Esophagus squamous epithelium (tissue), 5 donors: ENCODE measurements at regions not wholly inside any gene's neighbourhood (a gene's known extent, or its start where the extent isn't known, plus 50 kb on each side); places are given as distances from the start of the nearest gene placed in this dataset.
"Not testable (repeated sequence)": the region's sequence is repeated elsewhere in the genome, so short reads cannot be mapped to it uniquely, and the experiment has no call there.

Source experiments
- DNase-seq: peaks from one replicate; lab custom pipeline; 2025; lab: John Stamatoyannopoulos, UW
- H3K27ac ChIP-seq, 4 donors: fragments of 200-600 bp; sonication (generic); one replicate each; pipeline ENCODE4 v1.5.1; 2016 to 2019; ENCODE audit warnings: mild to moderate bottlenecking in 1 of 4
- H3K27me3 ChIP-seq, 4 donors: fragments of 200-600 bp; sonication (generic); 1 replicate in 3 of 4; 2 replicates in 1 of 4; pipeline versions ENCODE4 v1.5.1 to v1.6.0; 2017 to 2021; ENCODE audit warnings: antibody characterized with exemption in 1 of 4
- H3K36me3 ChIP-seq, 3 donors: fragments of 200-600 bp; sonication (generic); one replicate each; pipeline ENCODE4 v1.5.1; 2016 to 2019
- H3K4me1 ChIP-seq, 3 donors: fragments of 200-600 bp; sonication (generic); one replicate each; pipeline ENCODE4 v1.5.1; 2017 to 2019
- H3K4me3 ChIP-seq, 4 donors: fragments of 200-600 bp; sonication (generic); 1 replicate in 3 of 4; 2 replicates in 1 of 4; pipeline ENCODE4 v1.5.1; 2016 to 2019; ENCODE audit warnings: mild to moderate bottlenecking in 2 of 4, moderate library complexity in 1 of 4
- H3K9me3 ChIP-seq, 3 donors: fragments of 200-600 bp; sonication (generic); one replicate each; pipeline ENCODE4 v1.5.1; 2016 to 2019
- CTCF ChIP-seq, 6 experiments: fragments of 450-650 bp in 4 of 6; fragments of 200-600 bp in 2 of 6; sonication (generic) in 2 of 6; IDR thresholded peaks; one replicate each; pipeline ENCODE4 v1.5.1; 2016 to 2019; ENCODE audit warnings: antibody characterized with exemption in 6 of 6, mild to moderate bottlenecking in 4 of 6, moderate library complexity in 4 of 6
- POLR2A ChIP-seq, 4 donors: fragments of 450-650 bp; IDR thresholded peaks; one replicate each; pipeline ENCODE4 v1.6.1; 2017; ENCODE audit warnings: antibody characterized with exemption in 4 of 4, mild to moderate bottlenecking in 4 of 4, moderate library complexity in 3 of 4
- WGBS, 2 donors: methylation state at CpG; one replicate each; pipeline ENCODE4 v1.1.5; 2018; 5-methylcytosine and 5-hydroxymethylcytosine counted together
- intact Hi-C: fragments of 100-400 bp; cut with DNase I; formaldehyde crosslinking; loops from one replicate; pipeline ENCODE4 v1.15.0; 2022
- donor health status: DM: yes; HTN: yes; CAD: no.

- Histone ChIP-seq H3K27me3 (no peaks in the 10 kb centered on the region), H3K4me3 (no peak overlapping the region), H3K9me3 (no peaks in the 10 kb centered on the region), H3K4me1 (no peaks in the 10 kb centered on the region), H3K36me3 (no peaks in the 10 kb centered on the region), H3K27ac (no peak overlapping the region)
- WGBS, 2 donors = 60 to 61% methylated on average over 3 of the region's 3 CpGs
- intact Hi-C loops = no loop called here
- no peak for DNase-seq
- TF ChIP-seq CTCF (IDR thresholded peaks at IDR 0.05) (no peak), POLR2A (IDR thresholded peaks at IDR 0.05) (no peak)
These were observed 79.2 kb upstream of the CEP126 start for GRCh38 chr11:101835506-101836063.

- WGBS, 2 donors = 81 to 90% methylated on average over 1 of the region's 1 CpG
- H3K27ac ChIP-seq, H3K36me3 ChIP-seq, H3K27me3 ChIP-seq, H3K4me1 ChIP-seq, H3K4me3 ChIP-seq, intact Hi-C loops, DNase-seq, H3K9me3 ChIP-seq: not testable (repeated sequence)
These were observed 84.3 kb upstream of the CEP126 start for GRCh38 chr11:101830475-101830874.

- WGBS, 2 donors = 61 to 91% methylated on average over 4 of the region's 4 CpGs
- Histone ChIP-seq H3K4me1 (no peaks in the 10 kb centered on the region), H3K9me3 (no peaks in the 10 kb centered on the region), H3K27ac (no peak overlapping the region), H3K27me3 (no peaks in the 10 kb centered on the region), H3K36me3 (no peaks in the 10 kb centered on the region), H3K4me3 (no peak overlapping the region)
- intact Hi-C loops = no loop called here
- TF ChIP-seq POLR2A (IDR thresholded peaks at IDR 0.05) (no peak), CTCF (IDR thresholded peaks at IDR 0.05) (no peak)
- DNase-seq = no peak
These were observed 89.3 kb upstream of the CEP126 start for GRCh38 chr11:101825531-101825930.

GRCh38 chr11:101817581-101817980, 97.2 kb upstream of the CEP126 start:
- intact Hi-C loops = no loop called here
- no peak overlapping the region for H3K27ac ChIP-seq
- H3K36me3 ChIP-seq = no peaks in the 10 kb centered on the region
- H3K27me3 ChIP-seq = no peaks in the 10 kb centered on the region
- no peak for DNase-seq
- TF ChIP-seq CTCF (IDR thresholded peaks at IDR 0.05) = no peak
- no peak for TF ChIP-seq POLR2A (IDR thresholded peaks at IDR 0.05)
- WGBS, 2 donors = 28 to 64% methylated on average over 1 of the region's 1 CpG
- no peaks in the 10 kb centered on the region for H3K4me1 ChIP-seq
- no peaks in the 10 kb centered on the region for H3K9me3 ChIP-seq
- no peak overlapping the region for H3K4me3 ChIP-seq

GRCh38 chr11:101816613-101817012, 98.2 kb upstream of the CEP126 start:
- no peak overlapping the region for H3K4me3 ChIP-seq
- H3K27me3 ChIP-seq = no peaks in the 10 kb centered on the region
- no peak for DNase-seq
- intact Hi-C loops = no loop called here
- H3K36me3 ChIP-seq = no peaks in the 10 kb centered on the region
- TF ChIP-seq POLR2A (IDR thresholded peaks at IDR 0.05) (no peak), CTCF (IDR thresholded peaks at IDR 0.05) (no peak)
- H3K9me3 ChIP-seq = no peaks in the 10 kb centered on the region
- H3K4me1 ChIP-seq = no peaks in the 10 kb centered on the region
- no peak overlapping the region for H3K27ac ChIP-seq

- TF ChIP-seq POLR2A (IDR thresholded peaks at IDR 0.05) = no peak
- TF ChIP-seq CTCF (IDR thresholded peaks at IDR 0.05) = no peak
- Histone ChIP-seq H3K27me3 (no peaks in the 10 kb centered on the region), H3K4me3 (no peak overlapping the region), H3K9me3 (no peaks in the 10 kb centered on the region), H3K36me3 (no peaks in the 10 kb centered on the region), H3K27ac (no peak overlapping the region), H3K4me1 (no peaks in the 10 kb centered on the region)
- intact Hi-C loops = no loop called here
- 74 to 78% methylated on average over 2 of the region's 2 CpGs for WGBS, 2 donors
- no peak for DNase-seq
These were observed 102.3 kb upstream of the CEP126 start for GRCh38 chr11:101812546-101812945.
